ENCODE measurements at regions not wholly inside any gene's neighbourhood (a gene's known extent, or its start where the extent isn't known, plus 50 kb on each side); places are given as distances from the start of the nearest gene placed in this dataset.
"Not testable (repeated sequence)": the region's sequence is repeated elsewhere in the genome, so short reads cannot be mapped to it uniquely, and the experiment has no call there.

GRCh38 chr3:87543408-87543807, 267.0 kb upstream of the POU1F1 start:
- H3K27ac Mint-ChIP-seq; H3K9me3 Mint-ChIP-seq; ATAC-seq (replicated peaks); H3K36me3 Mint-ChIP-seq (ENCODE audit: low read depth); H3K27me3 Mint-ChIP-seq; H3K4me1 Mint-ChIP-seq; H3K4me3 Mint-ChIP-seq: not testable (repeated sequence)

- no peak for ATAC-seq (replicated peaks)
- H3K27me3 Mint-ChIP-seq, result no peaks in the 10 kb centered on the region
- H3K27ac Mint-ChIP-seq, result no peak overlapping the region
- no peaks in the 10 kb centered on the region for H3K36me3 Mint-ChIP-seq (ENCODE audit: low read depth)
- no peaks in the 10 kb centered on the region for H3K4me1 Mint-ChIP-seq
- no peaks in the 10 kb centered on the region for H3K9me3 Mint-ChIP-seq
- no peak overlapping the region for H3K4me3 Mint-ChIP-seq
Observed at GRCh38 chr3:87541723-87542122, 265.3 kb upstream of the POU1F1 start.

DNA sequence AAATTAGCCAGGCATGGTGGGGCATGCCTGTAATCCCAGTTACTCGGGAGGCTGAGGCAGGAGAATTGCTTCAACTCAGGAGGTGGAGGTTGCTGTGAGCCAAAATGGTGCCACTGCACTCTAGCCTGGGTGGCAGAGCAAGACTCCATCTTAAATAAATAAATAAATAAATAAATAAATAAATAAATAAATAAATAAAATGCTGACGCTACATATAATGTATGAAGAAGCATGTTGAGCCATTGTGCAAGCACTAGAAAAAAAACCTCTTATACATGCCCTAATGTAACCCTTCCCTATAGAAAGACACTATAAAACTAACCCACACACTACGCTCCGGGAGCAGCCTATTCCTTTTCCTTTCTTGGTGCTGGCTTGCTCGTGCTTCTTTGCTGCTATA, 262.3 kb upstream of the POU1F1 start:
- H3K36me3 Mint-ChIP-seq (ENCODE audit: low read depth); ATAC-seq (replicated peaks); H3K4me3 Mint-ChIP-seq; H3K9me3 Mint-ChIP-seq; H3K27me3 Mint-ChIP-seq; H3K4me1 Mint-ChIP-seq; H3K27ac Mint-ChIP-seq: not testable (repeated sequence)

- H3K36me3 Mint-ChIP-seq (ENCODE audit: low read depth), result no peaks in the 10 kb centered on the region
- H3K4me3 Mint-ChIP-seq, result no peak overlapping the region
- no peaks in the 10 kb centered on the region for H3K4me1 Mint-ChIP-seq
- no peaks in the 10 kb centered on the region for H3K27me3 Mint-ChIP-seq
- no peak overlapping the region for H3K27ac Mint-ChIP-seq
- no peaks in the 10 kb centered on the region for H3K9me3 Mint-ChIP-seq
- ATAC-seq (replicated peaks), result no peak
Observed at GRCh38 chr3:87509401-87509800, 233.0 kb upstream of the POU1F1 start.

DNA sequence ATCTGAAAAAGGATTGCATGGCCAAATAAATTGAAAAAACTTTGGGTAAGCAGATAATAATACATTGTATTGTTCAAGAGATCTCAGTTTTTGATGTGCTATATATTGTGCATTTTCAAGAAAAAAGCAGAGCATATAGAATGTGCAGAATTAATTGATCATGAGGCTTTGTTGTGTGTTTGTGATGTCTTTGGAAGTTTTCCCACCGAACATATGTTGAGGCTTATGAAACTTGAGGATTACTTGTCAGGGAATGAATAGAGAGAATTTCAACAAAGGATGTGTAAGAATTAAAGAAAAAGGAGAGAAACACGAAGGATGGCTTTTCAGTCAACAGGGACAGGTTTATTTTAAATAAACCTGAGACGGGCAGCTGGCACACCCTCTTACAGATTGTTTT, 232.5 kb upstream of the POU1F1 start:
- Mint-ChIP-seq H3K4me3 (no peak overlapping the region), H3K9me3 (no peaks in the 10 kb centered on the region), H3K36me3 (ENCODE audit: low read depth) (no peaks in the 10 kb centered on the region), H3K27ac (no peak overlapping the region), H3K4me1 (no peaks in the 10 kb centered on the region), H3K27me3 (no peaks in the 10 kb centered on the region)
- ATAC-seq (replicated peaks), result no peak

- Mint-ChIP-seq H3K9me3 (no peaks in the 10 kb centered on the region), H3K4me1 (no peaks in the 10 kb centered on the region), H3K36me3 (ENCODE audit: low read depth) (no peaks in the 10 kb centered on the region), H3K27ac (no peak overlapping the region), H3K4me3 (no peak overlapping the region), H3K27me3 (no peaks in the 10 kb centered on the region)
- ATAC-seq (replicated peaks), result no peak
Observed at GRCh38 chr3:87507753-87508152, 231.4 kb upstream of the POU1F1 start.

- H3K4me3 Mint-ChIP-seq, result no peak overlapping the region
- peak; percentile 38 for ATAC-seq (replicated peaks)
- H3K27ac Mint-ChIP-seq, result no peak overlapping the region
- H3K36me3 Mint-ChIP-seq (ENCODE audit: low read depth), result no peaks in the 10 kb centered on the region
- no peaks in the 10 kb centered on the region for H3K4me1 Mint-ChIP-seq
- no peaks in the 10 kb centered on the region for H3K27me3 Mint-ChIP-seq
- H3K9me3 Mint-ChIP-seq, result no peaks in the 10 kb centered on the region
Observed at GRCh38 chr3:87503900-87504498, 227.6 kb upstream of the POU1F1 start.

GRCh38 chr3:87501076-87501475, 224.7 kb upstream of the POU1F1 start:
- H3K4me1 Mint-ChIP-seq, result no peaks in the 10 kb centered on the region
- ATAC-seq (replicated peaks), result no peak
- no peak overlapping the region for H3K27ac Mint-ChIP-seq
- no peaks in the 10 kb centered on the region for H3K27me3 Mint-ChIP-seq
- no peak overlapping the region for H3K4me3 Mint-ChIP-seq
- H3K36me3 Mint-ChIP-seq (ENCODE audit: low read depth), result no peaks in the 10 kb centered on the region
- no peaks in the 10 kb centered on the region for H3K9me3 Mint-ChIP-seq

DNA sequence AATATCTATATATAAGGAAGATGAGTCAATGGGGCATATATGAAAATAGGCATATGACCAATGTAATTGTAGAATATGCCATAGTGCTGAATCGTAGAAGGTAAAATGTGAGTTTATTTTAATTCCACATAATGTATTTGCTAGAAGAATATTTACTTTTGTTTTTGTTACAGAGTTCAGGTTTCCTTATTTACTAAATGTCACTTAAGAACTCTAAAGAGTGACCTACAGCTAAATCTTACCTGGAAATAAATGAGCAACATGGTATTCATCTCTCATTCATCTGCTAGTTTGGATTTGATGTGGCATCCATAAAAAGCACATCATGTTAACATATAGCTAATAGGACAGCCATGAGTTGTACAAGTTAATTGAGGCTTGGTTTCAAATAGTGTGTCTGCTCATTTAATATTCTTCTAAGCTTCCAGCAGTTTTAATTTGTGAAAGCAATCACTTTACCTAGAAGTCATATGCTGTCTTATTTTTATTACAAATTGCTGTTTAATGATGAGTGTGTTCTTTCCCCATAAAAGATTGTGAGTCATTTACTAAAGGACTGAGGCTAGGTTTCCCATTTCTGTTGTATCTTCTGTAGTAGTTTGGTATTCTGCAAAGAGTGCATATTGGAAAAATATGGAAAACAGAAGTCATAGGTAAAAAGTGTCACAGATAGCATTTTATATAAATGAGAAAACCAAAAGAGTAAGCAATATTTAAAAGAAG, 222.1 kb upstream of the POU1F1 start:
- Mint-ChIP-seq H3K36me3 (ENCODE audit: low read depth) (no peaks in the 10 kb centered on the region), H3K4me1 (no peaks in the 10 kb centered on the region), H3K9me3 (no peaks in the 10 kb centered on the region), H3K4me3 (no peak overlapping the region), H3K27ac (no peak overlapping the region), H3K27me3 (no peaks in the 10 kb centered on the region)
- ATAC-seq (replicated peaks), result peak; percentile 12

GRCh38 chr3:87495938-87496337, 219.6 kb upstream of the POU1F1 start:
- Mint-ChIP-seq H3K4me1 (no peaks in the 10 kb centered on the region), H3K4me3 (no peak overlapping the region)

GRCh38 chr3:87494264-87494663, 217.9 kb upstream of the POU1F1 start:
- Mint-ChIP-seq H3K27ac (no peak overlapping the region), H3K4me3 (no peak overlapping the region), H3K4me1 (no peaks in the 10 kb centered on the region), H3K9me3 (no peaks in the 10 kb centered on the region), H3K36me3 (ENCODE audit: low read depth) (no peaks in the 10 kb centered on the region), H3K27me3 (peaks cover 3% of the 10 kb centered on the region)
- ATAC-seq (replicated peaks), result no peak

More at GRCh38 chr3:87495938-87496337, 219.6 kb upstream of the POU1F1 start:
- Mint-ChIP-seq H3K27ac (no peak overlapping the region), H3K9me3 (no peaks in the 10 kb centered on the region), H3K36me3 (ENCODE audit: low read depth) (no peaks in the 10 kb centered on the region), H3K27me3 (peaks cover 3% of the 10 kb centered on the region)
- no peak for ATAC-seq (replicated peaks)

GRCh38 chr3:87491843-87492242, 215.5 kb upstream of the POU1F1 start:
- Mint-ChIP-seq H3K4me1 (no peaks in the 10 kb centered on the region), H3K9me3 (no peaks in the 10 kb centered on the region), H3K4me3 (no peak overlapping the region), H3K27me3 (peaks cover 3% of the 10 kb centered on the region), H3K27ac (no peak overlapping the region), H3K36me3 (ENCODE audit: low read depth) (no peaks in the 10 kb centered on the region)
- no peak for ATAC-seq (replicated peaks)

DNA sequence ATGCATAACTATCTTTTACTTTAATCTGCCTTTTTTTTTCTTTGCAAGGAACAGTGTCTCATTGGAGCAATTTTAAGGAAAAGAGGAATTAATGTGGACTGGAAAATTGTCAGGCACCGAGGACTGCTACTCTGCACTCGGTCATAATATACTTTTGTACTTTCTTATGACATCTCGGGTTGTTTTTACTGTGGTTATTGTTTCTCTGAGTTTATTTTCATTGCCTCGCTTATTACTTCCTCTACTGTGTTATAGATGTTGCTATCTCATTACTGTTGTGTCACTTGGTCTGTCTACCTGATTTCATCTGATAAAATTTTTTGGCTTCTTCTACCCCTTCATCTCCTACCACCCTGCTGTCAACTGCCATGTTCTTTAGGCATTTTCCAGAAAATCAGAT, 213.5 kb upstream of the POU1F1 start:
- H3K9me3 Mint-ChIP-seq, result no peaks in the 10 kb centered on the region
- no peaks in the 10 kb centered on the region for H3K4me1 Mint-ChIP-seq
- no peak for ATAC-seq (replicated peaks)

GRCh38 chr3:87488765-87489164, 212.4 kb upstream of the POU1F1 start:
- H3K27me3 Mint-ChIP-seq, result peaks cover 3% of the 10 kb centered on the region
- no peak overlapping the region for H3K27ac Mint-ChIP-seq
- no peak overlapping the region for H3K4me3 Mint-ChIP-seq
- no peak for ATAC-seq (replicated peaks)
- H3K4me1 Mint-ChIP-seq, result no peaks in the 10 kb centered on the region
- no peaks in the 10 kb centered on the region for H3K36me3 Mint-ChIP-seq (ENCODE audit: low read depth)
- no peaks in the 10 kb centered on the region for H3K9me3 Mint-ChIP-seq

More for the DNA sequence above, 213.5 kb upstream of the POU1F1 start:
- Mint-ChIP-seq H3K4me3 (no peak overlapping the region), H3K27ac (no peak overlapping the region), H3K36me3 (ENCODE audit: low read depth) (no peaks in the 10 kb centered on the region), H3K27me3 (peaks cover 3% of the 10 kb centered on the region)

GRCh38 chr3:87486635-87487034, 210.3 kb upstream of the POU1F1 start:
- peak; percentile 74 for ATAC-seq (replicated peaks)
- not testable (repeated sequence) for H3K4me1 Mint-ChIP-seq; H3K27me3 Mint-ChIP-seq; H3K9me3 Mint-ChIP-seq; H3K36me3 Mint-ChIP-seq (ENCODE audit: low read depth); H3K4me3 Mint-ChIP-seq; H3K27ac Mint-ChIP-seq

All from activated T-helper 17 cell treated with anti-CD3 and anti-CD28 coated beads, Interleukin-2, amount 50 U/mL, for 72 hours (primary cell).